Ovary (tissue), 3 donors: ENCODE measurements at regions not wholly inside any gene's neighbourhood (a gene's known extent, or its start where the extent isn't known, plus 50 kb on each side); places are given as distances from the start of the nearest gene placed in this dataset.

Experiments
- EP300 ChIP-seq: sonication (generic); formaldehyde crosslinking; IDR thresholded peaks from one replicate; pipeline ENCODE4 v1.6.1; 2017; ENCODE audit warnings: antibody characterized with exemption
- TF ChIP-seq, protein P1 (sequence below), 3 donors: fragments of 450-650 bp in 2 of 3; fragments of 200-600 bp in 1 of 3; IDR thresholded peaks; one replicate each; pipeline versions ENCODE4 v1.5.1 to v1.8.0; 2016 to 2022; ENCODE audit warnings: antibody characterized with exemption in 3 of 3, mild to moderate bottlenecking in 1 of 3
- donor health status: DM: no; HTN: no; CAD: no.

DNA sequence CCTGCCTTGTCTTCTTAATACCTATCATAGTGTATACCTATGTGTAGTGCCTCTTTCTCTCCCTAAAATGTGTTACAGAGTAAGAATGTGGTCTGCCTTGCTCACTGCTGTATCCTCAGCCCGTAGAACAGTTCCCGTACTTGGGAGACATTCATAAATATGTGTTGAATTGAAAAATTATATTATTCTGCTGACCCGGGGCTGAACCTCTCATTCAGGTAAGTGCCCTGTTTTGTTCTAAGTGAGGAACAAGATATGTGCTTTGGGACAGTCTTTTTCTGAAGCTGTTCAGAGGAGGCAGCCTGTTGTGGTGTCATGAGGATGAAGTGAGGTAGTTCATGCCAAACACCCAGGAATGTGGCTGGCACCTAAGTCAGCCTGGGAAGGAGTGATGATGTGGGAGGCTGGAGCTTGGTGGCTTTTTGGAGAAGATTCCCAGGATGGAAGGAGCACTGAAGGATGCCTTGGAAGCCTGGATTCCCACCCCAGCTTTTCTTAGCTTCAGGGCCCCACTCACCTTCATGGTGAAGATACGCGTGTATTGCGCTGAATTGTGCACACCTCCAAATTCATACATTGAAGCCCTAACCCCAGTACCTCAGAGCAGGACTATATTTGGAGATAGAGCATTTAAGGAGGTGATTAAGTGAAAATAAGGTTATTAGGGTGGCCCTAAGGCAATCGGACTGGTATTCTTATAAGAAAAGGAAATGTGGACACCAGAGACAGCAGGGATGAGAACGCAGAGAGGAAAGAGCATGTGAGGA is 166.3 kb downstream of the DDX1 start:
- TF ChIP-seq, protein P1, sequence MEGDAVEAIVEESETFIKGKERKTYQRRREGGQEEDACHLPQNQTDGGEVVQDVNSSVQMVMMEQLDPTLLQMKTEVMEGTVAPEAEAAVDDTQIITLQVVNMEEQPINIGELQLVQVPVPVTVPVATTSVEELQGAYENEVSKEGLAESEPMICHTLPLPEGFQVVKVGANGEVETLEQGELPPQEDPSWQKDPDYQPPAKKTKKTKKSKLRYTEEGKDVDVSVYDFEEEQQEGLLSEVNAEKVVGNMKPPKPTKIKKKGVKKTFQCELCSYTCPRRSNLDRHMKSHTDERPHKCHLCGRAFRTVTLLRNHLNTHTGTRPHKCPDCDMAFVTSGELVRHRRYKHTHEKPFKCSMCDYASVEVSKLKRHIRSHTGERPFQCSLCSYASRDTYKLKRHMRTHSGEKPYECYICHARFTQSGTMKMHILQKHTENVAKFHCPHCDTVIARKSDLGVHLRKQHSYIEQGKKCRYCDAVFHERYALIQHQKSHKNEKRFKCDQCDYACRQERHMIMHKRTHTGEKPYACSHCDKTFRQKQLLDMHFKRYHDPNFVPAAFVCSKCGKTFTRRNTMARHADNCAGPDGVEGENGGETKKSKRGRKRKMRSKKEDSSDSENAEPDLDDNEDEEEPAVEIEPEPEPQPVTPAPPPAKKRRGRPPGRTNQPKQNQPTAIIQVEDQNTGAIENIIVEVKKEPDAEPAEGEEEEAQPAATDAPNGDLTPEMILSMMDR (IDR thresholded peaks at IDR 0.05) = no peak
- no peak for TF ChIP-seq EP300
